Endothelial cell of umbilical vein (primary cell): ENCODE measurements at regions not wholly inside any gene's neighbourhood (a gene's known extent, or its start where the extent isn't known, plus 50 kb on each side); places are given as distances from the start of the nearest gene placed in this dataset.
A peak's percentile ranks its signal among the peaks of the same experiment; 100 is the strongest.

Experiments
- BruUV-seq: library from RNA; stranded (reverse); fragments of 400-500 nt; replicated peaks from 2 replicates; lab custom pipeline; 2021; lab: Mats Ljungman, UMichigan
- CTCF ChIA-PET: fragments of 300-600, 350-600 bp; sonication (Branson Sonifier 250); formaldehyde crosslinking; loops from one replicate; lab custom pipeline; 2021; ENCODE audit warnings: antibody characterized with exemption, inconsistent platforms; lab: Charles Lee
- POLR2A ChIA-PET: fragments of 300-600, 350-600 bp; sonication (Branson Sonifier 250); formaldehyde crosslinking; loops from one replicate; lab custom pipeline; 2021; ENCODE audit warnings: antibody characterized with exemption, inconsistent platforms; lab: Charles Lee
- DNase-seq: peaks from one replicate; pipeline ENCODE4 v3.0.0-alpha.2; 2011; ENCODE audit warnings: low read depth, low spot score
- FAIRE-seq: peaks from 2 replicates; lab custom pipeline; 2011; peaks lifted over from hg19 to GRCh38; lab: Jason Lieb, UNC
- H2AFZ ChIP-seq: 2 replicates; pipeline ENCODE4 v1.6.0; 2012; ENCODE audit warnings: low read depth, low read length, control low read depth, inconsistent platforms
- H3K27ac ChIP-seq: 2 replicates; pipeline ENCODE4 v1.5.1; 2011; ENCODE audit warnings: low read depth, mild to moderate bottlenecking, control low read depth, low read length, moderate library complexity; ENCODE audit not compliant: insufficient read depth
- H3K27me3 ChIP-seq, 2 experiments: 2 replicates each; pipeline versions ENCODE4 v1.6.0 to v1.6.1; 2011; ENCODE audit warnings: low read length in 2 of 2, mixed read lengths in 1 of 2; ENCODE audit not compliant: control insufficient read depth in 2 of 2, insufficient read depth in 2 of 2
- H3K36me3 ChIP-seq, 2 experiments: 2 replicates in 1 of 2; 3 replicates in 1 of 2; pipeline ENCODE4 v1.5.1; 2011; ENCODE audit warnings: low read length in 2 of 2, mild to moderate bottlenecking in 1 of 2, moderate library complexity in 1 of 2; ENCODE audit not compliant: control insufficient read depth in 2 of 2, insufficient read depth in 2 of 2; ENCODE audit errors: extremely low read depth in 1 of 2
- H3K4me1 ChIP-seq: 3 replicates; pipeline ENCODE4 v1.5.1; 2011; ENCODE audit warnings: mild to moderate bottlenecking, low read length; ENCODE audit not compliant: control insufficient read depth, insufficient read depth; ENCODE audit errors: extremely low read depth
- H3K4me2 ChIP-seq: 2 replicates; pipeline ENCODE4 v1.6.1; 2011; ENCODE audit warnings: low read length, control low read depth, mixed read lengths; ENCODE audit not compliant: insufficient read depth
- H3K4me3 ChIP-seq, 3 experiments: fragments of 200-600 bp in 1 of 3; sonication (generic), shearing (Covaris generic) in 1 of 3; replicated peaks in 1 of 3; 2 replicates each; pipeline ENCODE4 v1.5.1; 2011 to 2016; ENCODE audit warnings: control low read depth in 3 of 3, low read length in 3 of 3, mild to moderate bottlenecking in 2 of 3, inconsistent platforms in 1 of 3, low read depth in 1 of 3, moderate library complexity in 1 of 3; ENCODE audit not compliant: insufficient read depth in 1 of 3
- H3K79me2 ChIP-seq: 2 replicates; pipeline ENCODE4 v1.6.0; 2012; ENCODE audit warnings: low read length, inconsistent platforms; ENCODE audit not compliant: control insufficient read depth, insufficient read depth
- H3K9ac ChIP-seq: replicated peaks from 2 replicates; pipeline ENCODE3; 2011; ENCODE audit warnings: low read length, control low read depth; ENCODE audit not compliant: insufficient read depth; ENCODE audit errors: extremely low read depth
- H3K9me1 ChIP-seq: replicated peaks from 3 replicates; pipeline ENCODE4 v1.6.0; 2011; ENCODE audit warnings: mild to moderate bottlenecking, low read length; ENCODE audit not compliant: control insufficient read depth, insufficient read depth; ENCODE audit errors: extremely low read depth
- H3K9me3 ChIP-seq: replicated peaks from 2 replicates; pipeline ENCODE4 v1.5.1; 2012; ENCODE audit warnings: low read length, inconsistent platforms; ENCODE audit not compliant: control insufficient read depth, insufficient read depth
- H4K20me1 ChIP-seq: replicated peaks from 2 replicates; pipeline ENCODE3; 2011; ENCODE audit warnings: mild to moderate bottlenecking, low read length; ENCODE audit not compliant: control insufficient read depth, insufficient read depth; ENCODE audit errors: extremely low read depth
- CTCF ChIP-seq, 2 donors: IDR thresholded peaks; 1 replicate in 1 of 2; 2 replicates in 1 of 2; pipeline ENCODE4 v1.5.1; 2011; ENCODE audit warnings: low read length in 2 of 2, mild to moderate bottlenecking in 2 of 2, moderate library complexity in 2 of 2, control low read depth in 1 of 2, inconsistent platforms in 1 of 2, low read depth in 1 of 2; ENCODE audit not compliant: insufficient read depth in 1 of 2; ENCODE audit errors: extremely low read depth in 1 of 2
- EZH2 ChIP-seq: IDR thresholded peaks from 2 replicates; pipeline ENCODE4 v1.6.1; 2012; ENCODE audit warnings: borderline replicate concordance, low read depth, mild to moderate bottlenecking, moderate library complexity, low read length, inconsistent platforms; ENCODE audit not compliant: severe bottlenecking
- FOS ChIP-seq: IDR thresholded peaks from 2 replicates; pipeline ENCODE4 v1.6.1; 2011; ENCODE audit warnings: mild to moderate bottlenecking, low read length, moderate library complexity, borderline replicate concordance; ENCODE audit not compliant: insufficient read depth
- GATA2 ChIP-seq: IDR thresholded peaks from 2 replicates; pipeline ENCODE4 v1.7.0; 2011; ENCODE audit warnings: low read depth, mild to moderate bottlenecking, moderate library complexity, mixed read lengths, low read length; ENCODE audit not compliant: insufficient read length, insufficient read depth
- JUN ChIP-seq: IDR thresholded peaks from 2 replicates; pipeline ENCODE4 v1.6.1; 2011; ENCODE audit warnings: borderline replicate concordance, low read depth; ENCODE audit not compliant: insufficient read length, insufficient read depth
- MAX ChIP-seq: IDR thresholded peaks from 2 replicates; pipeline ENCODE4 v1.6.1; 2011; ENCODE audit not compliant: insufficient read depth, insufficient read length
- MYC ChIP-seq: IDR thresholded peaks from one replicate; pipeline ENCODE4 v1.6.1; 2011; ENCODE audit warnings: mild to moderate bottlenecking, low read depth, low read length
- POLR2A ChIP-seq: IDR thresholded peaks from 2 replicates; pipeline ENCODE4 v1.6.1; 2012; ENCODE audit warnings: low read depth, mild to moderate bottlenecking, control low read depth, low read length
- POLR2AphosphoS5 ChIP-seq: IDR thresholded peaks from 2 replicates; pipeline ENCODE4 v1.6.1; 2012; ENCODE audit warnings: low read depth, mild to moderate bottlenecking, control low read depth, low read length, moderate library complexity; ENCODE audit not compliant: insufficient read depth
- dilution Hi-C: fragments of 300-500 bp; cut with MboI; formaldehyde crosslinking; loops from one replicate; pipeline ENCODE4 v1.15.0; 2019; ENCODE audit warnings: low sequenced_read_pairs; ENCODE audit not compliant: extremely low pct_ligation_motif_present
- intact Hi-C: fragments of 100-400 bp; cut with micrococcal nuclease; formaldehyde crosslinking; loops from one replicate; pipeline ENCODE4 v1.10.0; 2022

- peaks cover 38% of the 10 kb centered on the region for H3K4me1 ChIP-seq
- POLR2A ChIA-PET: interaction anchor here (1.3 kb wide), 1 partner anchor 170 kb away, joined by 3 read pairs; no protein-coding TSS in a partner anchor
- H3K9ac ChIP-seq: no peak overlapping the region
- intact Hi-C loops: no loop called here
- BruUV-seq: no TSS peak
- CTCF ChIA-PET: interaction anchor here (0.6 to 1.7 kb wide), 2 partner anchors 135 to 208 kb away, joined by 3 to 4 read pairs; no protein-coding TSS in a partner anchor
- H3K4me3 ChIP-seq: no peak overlapping the region
- H3K9me1 ChIP-seq: no peaks in the 10 kb centered on the region
- TF ChIP-seq MYC: no peak
- no peak for TF ChIP-seq GATA2
- H4K20me1 ChIP-seq: no peaks in the 10 kb centered on the region
- DNase-seq: peak; percentile 34
- H3K9me3 ChIP-seq: no peaks in the 10 kb centered on the region
- FAIRE-seq: peak; percentile 28
- no peak overlapping the region for H2AFZ ChIP-seq
- H3K27me3 ChIP-seq: no peaks in the 10 kb centered on the region
- dilution Hi-C loops: no loop called here
- no peaks in the 10 kb centered on the region for H3K36me3 ChIP-seq
- H3K79me2 ChIP-seq: no peaks in the 10 kb centered on the region
- no peak overlapping the region for H3K27ac ChIP-seq
- no peak overlapping the region for H3K4me2 ChIP-seq
Measured at GRCh38 chr2:207337234-207338219, 171.8 kb upstream of the KLF7 start.

DNA sequence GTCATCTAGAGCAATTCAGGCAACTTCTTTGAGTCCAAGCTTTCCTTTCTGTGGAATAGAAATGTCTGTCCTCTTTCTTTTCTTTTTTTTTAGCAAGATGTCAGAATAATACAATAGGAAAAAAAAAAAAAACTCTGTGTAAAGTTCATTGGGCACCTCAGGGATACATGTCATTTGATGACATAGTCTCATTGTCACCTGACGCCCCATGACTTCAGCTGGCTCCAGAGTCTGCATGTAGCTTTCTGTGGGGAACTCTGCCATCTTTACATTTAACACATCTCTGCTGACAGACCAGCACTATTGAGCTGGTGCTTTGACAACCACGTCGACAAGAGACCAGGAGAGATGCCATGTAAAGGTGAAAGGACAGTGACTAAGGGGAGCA is 172.5 kb upstream of the KLF7 start:
- H3K27ac ChIP-seq: no peak overlapping the region
- H3K9me1 ChIP-seq: no peaks in the 10 kb centered on the region
- no peaks in the 10 kb centered on the region for H3K9me3 ChIP-seq
- H3K4me2 ChIP-seq: no peak overlapping the region
- DNase-seq (no peak), FAIRE-seq (no peak)
- dilution Hi-C loops (no loop called here), intact Hi-C loops (no loop called here)
- H3K9ac ChIP-seq: no peak overlapping the region
- no peaks in the 10 kb centered on the region for H3K79me2 ChIP-seq
- H3K36me3 ChIP-seq: no peaks in the 10 kb centered on the region
- H3K27me3 ChIP-seq: no peaks in the 10 kb centered on the region
- no TSS peak for BruUV-seq
- POLR2A ChIA-PET: interaction anchor here (1.3 kb wide), 1 partner anchor 171 kb away, joined by 3 read pairs; no protein-coding TSS in a partner anchor
- H4K20me1 ChIP-seq: no peaks in the 10 kb centered on the region
- H3K4me1 ChIP-seq: peaks cover 33% of the 10 kb centered on the region
- CTCF ChIA-PET: interaction anchor here (0.6 to 1.7 kb wide), 3 partner anchors 21 to 209 kb away, joined by 3 to 5 read pairs (median 4); no protein-coding TSS in a partner anchor
- no peak for TF ChIP-seq FOS
- TF ChIP-seq POLR2A: no peak
- TF ChIP-seq CTCF (IDR thresholded peaks at IDR 0.05; ENCODE audit: extremely low read depth in 1 of 2, insufficient read depth in 1 of 2, low read depth in 1 of 2, low read length in 2 of 2): no peak
- no peak for TF ChIP-seq GATA2
- TF ChIP-seq JUN: no peak
- no peak for TF ChIP-seq EZH2
- no peak for TF ChIP-seq MYC
- TF ChIP-seq POLR2AphosphoS5: no peak
- TF ChIP-seq MAX: no peak
- no peak overlapping the region for H2AFZ ChIP-seq
- no peak overlapping the region for H3K4me3 ChIP-seq
